Caco-2 (cell line): ENCODE measurements at regions not wholly inside any gene's neighbourhood (a gene's known extent, or its start where the extent isn't known, plus 50 kb on each side); places are given as distances from the start of the nearest gene placed in this dataset.

Experiments
- BruUV-seq: library from RNA; stranded (reverse); fragments of 400-500 nt; replicated peaks from 2 replicates; lab custom pipeline; 2021; lab: Mats Ljungman, UMichigan
- CTCF ChIA-PET: fragments of 300-600 bp; sonication (Branson Sonifier 250); formaldehyde crosslinking; loops from one replicate; lab custom pipeline; 2022; ENCODE audit warnings: antibody characterized with exemption; lab: Charles Lee
- POLR2A ChIA-PET: fragments of 300-600 bp; sonication (Branson Sonifier 250); formaldehyde crosslinking; loops from one replicate; lab custom pipeline; 2022; ENCODE audit warnings: antibody characterized with exemption; lab: Charles Lee
- DNase-seq, 2 experiments: peaks; one replicate each; pipeline versions ENCODE4 v3.0.0 to v3.0.0-alpha.2; 2020 to 2022
- H3K27me3 ChIP-seq: replicated peaks from 2 replicates; pipeline ENCODE4 v1.6.0; 2011; ENCODE audit warnings: low read length; ENCODE audit not compliant: control insufficient read depth, insufficient read depth
- H3K36me3 ChIP-seq: 2 replicates; pipeline ENCODE4 v1.5.1; 2011; ENCODE audit warnings: low read length; ENCODE audit not compliant: control insufficient read depth, insufficient read depth
- H3K4me1 ChIP-seq: fragments of 250-450 bp; sonication (Bioruptor Pico); 2 replicates; pipeline ENCODE4 v1.5.1; 2020; ENCODE audit warnings: mild to moderate bottlenecking
- H3K4me3 ChIP-seq: 2 replicates; pipeline ENCODE4 v1.5.1; 2011; ENCODE audit warnings: low read depth, mild to moderate bottlenecking, control low read depth, low read length
- H3K9me3 ChIP-seq: fragments of 250-450 bp; sonication (Bioruptor Pico); 2 replicates; pipeline ENCODE4 v1.5.1; 2020; ENCODE audit warnings: mild to moderate bottlenecking, moderate library complexity
- H3K27ac Mint-ChIP-seq: one replicate; pipeline ENCODE4 v1.8.0; 2022; ENCODE audit warnings: mixed read lengths; ENCODE audit not compliant: unreplicated experiment
- H3K27me3 Mint-ChIP-seq: one replicate; pipeline ENCODE4 v1.8.0; 2022; ENCODE audit warnings: mixed read lengths; ENCODE audit not compliant: insufficient read depth, unreplicated experiment
- H3K36me3 Mint-ChIP-seq: one replicate; pipeline ENCODE4 v1.8.0; 2022; ENCODE audit warnings: mild to moderate bottlenecking, mixed read lengths; ENCODE audit not compliant: insufficient read depth, unreplicated experiment
- H3K4me1 Mint-ChIP-seq: one replicate; pipeline ENCODE4 v1.8.0; 2022; ENCODE audit warnings: low read depth, mixed read lengths; ENCODE audit not compliant: unreplicated experiment
- H3K4me3 Mint-ChIP-seq: one replicate; pipeline ENCODE4 v1.8.0; 2022; ENCODE audit warnings: mild to moderate bottlenecking, moderate library complexity, mixed read lengths; ENCODE audit not compliant: unreplicated experiment
- H3K9me3 Mint-ChIP-seq: one replicate; pipeline ENCODE4 v1.8.0; 2022; ENCODE audit warnings: mixed read lengths; ENCODE audit not compliant: unreplicated experiment
- CTCF ChIP-seq, 2 experiments: fragments of 200-600 bp in 1 of 2; IDR thresholded peaks; 1 replicate in 1 of 2; 2 replicates in 1 of 2; pipeline versions ENCODE4 v1.5.1 to v1.8.0; 2011 to 2022; ENCODE audit warnings: antibody characterized with exemption in 1 of 2, control low read depth in 1 of 2, inconsistent platforms in 1 of 2, low read depth in 1 of 2, low read length in 1 of 2, mild to moderate bottlenecking in 1 of 2, moderate library complexity in 1 of 2; ENCODE audit not compliant: insufficient read depth in 1 of 2, severe bottlenecking in 1 of 2, unreplicated experiment in 1 of 2
- intact Hi-C: fragments of 100-400 bp; cut with micrococcal nuclease; formaldehyde crosslinking; loops from one replicate; pipeline ENCODE4 v1.10.0; 2022; ENCODE audit not compliant: unreplicated experiment

GRCh38 chr22:48665311-48665995 lies 1162.2 kb downstream of the BRD1 start:
- Mint-ChIP-seq H3K27me3 (no peaks in the 10 kb centered on the region), H3K4me3 (no peak overlapping the region), H3K4me1 (no peaks in the 10 kb centered on the region), H3K36me3 (no peaks in the 10 kb centered on the region), H3K27ac (no peak overlapping the region), H3K9me3 (peaks cover 21% of the 10 kb centered on the region)
- no peaks in the 10 kb centered on the region for H3K36me3 ChIP-seq
- ChIA-PET POLR2A (no interaction called here), CTCF (no interaction called here)
- intact Hi-C loops: no loop called here
- H3K9me3 ChIP-seq: peaks cover 5% of the 10 kb centered on the region; the same call in 1 of the 2 replicates
- H3K4me1 ChIP-seq: no peaks in the 10 kb centered on the region
- DNase-seq: no peak
- H3K4me3 ChIP-seq: no peak overlapping the region
- no peaks in the 10 kb centered on the region for H3K27me3 ChIP-seq
- TF ChIP-seq CTCF (IDR thresholded peaks at IDR 0.05; ENCODE audit: insufficient read depth in 1 of 2, low read depth in 1 of 2, low read length in 1 of 2, severe bottlenecking in 1 of 2, unreplicated experiment in 1 of 2): no peak
- no TSS peak for BruUV-seq

- Mint-ChIP-seq H3K27me3 (no peaks in the 10 kb centered on the region), H3K4me1 (no peaks in the 10 kb centered on the region), H3K4me3 (no peak overlapping the region), H3K36me3 (no peaks in the 10 kb centered on the region), H3K27ac (no peak overlapping the region), H3K9me3 (peaks cover 21% of the 10 kb centered on the region)
- CTCF ChIA-PET: no interaction called here
- no TSS peak for BruUV-seq
- Histone ChIP-seq H3K4me3 (no peak overlapping the region), H3K36me3 (no peaks in the 10 kb centered on the region), H3K4me1 (no peaks in the 10 kb centered on the region), H3K9me3 (peaks cover 5% of the 10 kb centered on the region; the same call in 1 of the 2 replicates), H3K27me3 (no peaks in the 10 kb centered on the region)
- no peak for TF ChIP-seq CTCF (IDR thresholded peaks at IDR 0.05; ENCODE audit: insufficient read depth in 1 of 2, low read depth in 1 of 2, low read length in 1 of 2, severe bottlenecking in 1 of 2, unreplicated experiment in 1 of 2)
- POLR2A ChIA-PET: no interaction called here
- DNase-seq: no peak
- intact Hi-C loops: no loop called here
Measured at GRCh38 chr22:48664586-48664985, 1163.1 kb downstream of the BRD1 start.

DNA sequence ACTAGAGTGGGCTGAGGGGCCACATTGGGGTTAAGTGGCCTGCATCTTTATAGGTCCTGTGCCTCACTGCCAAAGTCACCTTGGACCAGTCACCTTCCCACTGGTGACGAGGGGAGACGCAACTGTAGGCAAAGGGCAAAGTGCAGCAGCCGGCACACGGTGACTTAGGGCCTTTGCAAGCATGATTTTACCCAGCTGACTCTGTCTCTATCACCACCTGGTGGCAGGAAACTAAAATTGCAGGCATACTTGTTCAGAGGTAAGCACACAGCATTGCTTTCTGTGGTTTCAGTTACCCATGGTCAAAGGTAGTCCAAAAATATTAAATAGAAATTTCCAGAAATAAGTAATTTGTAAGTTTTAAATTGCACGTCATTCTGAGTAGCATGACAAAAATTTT lies 1164.4 kb downstream of the BRD1 start:
- TF ChIP-seq CTCF (IDR thresholded peaks at IDR 0.05; ENCODE audit: insufficient read depth in 1 of 2, low read depth in 1 of 2, low read length in 1 of 2, severe bottlenecking in 1 of 2, unreplicated experiment in 1 of 2): peak in 1 of 2 experiments; percentile 17
- H3K9me3 Mint-ChIP-seq: peaks cover 21% of the 10 kb centered on the region
- Histone ChIP-seq H3K4me1 (no peaks in the 10 kb centered on the region), H3K9me3 (peaks cover 5% of the 10 kb centered on the region; the same call in 1 of the 2 replicates), H3K27me3 (no peaks in the 10 kb centered on the region), H3K4me3 (no peak overlapping the region), H3K36me3 (no peaks in the 10 kb centered on the region)
- H3K27me3 Mint-ChIP-seq: no peaks in the 10 kb centered on the region
- ChIA-PET CTCF (no interaction called here), POLR2A (no interaction called here)
- no TSS peak for BruUV-seq
- H3K4me1 Mint-ChIP-seq: no peaks in the 10 kb centered on the region
- no peak overlapping the region for H3K27ac Mint-ChIP-seq
- H3K36me3 Mint-ChIP-seq: no peaks in the 10 kb centered on the region
- no peak for DNase-seq
- no peak overlapping the region for H3K4me3 Mint-ChIP-seq
- intact Hi-C loops: no loop called here
